Rectal smooth muscle tissue (tissue), 1 donor: ENCODE measurements at regions not wholly inside any gene's neighbourhood (a gene's known extent, or its start where the extent isn't known, plus 50 kb on each side); places are given as distances from the start of the nearest gene placed in this dataset.

Source experiments
- H3K27ac ChIP-seq: one replicate; pipeline ENCODE4 v1.7.0; 2013; ENCODE audit warnings: low read depth, low read length, inconsistent platforms
- H3K27me3 ChIP-seq: one replicate; pipeline ENCODE4 v1.7.0; 2013; ENCODE audit warnings: low read length; ENCODE audit not compliant: control insufficient read depth, insufficient read depth
- H3K36me3 ChIP-seq: one replicate; pipeline ENCODE4 v1.7.0; 2013; ENCODE audit warnings: low read length; ENCODE audit not compliant: control insufficient read depth, insufficient read depth
- H3K4me1 ChIP-seq: one replicate; pipeline ENCODE4 v1.7.0; 2013; ENCODE audit warnings: low read length; ENCODE audit not compliant: control insufficient read depth, insufficient read depth
- H3K4me3 ChIP-seq: one replicate; pipeline ENCODE4 v1.7.0; 2013; ENCODE audit warnings: low read length
- H3K9ac ChIP-seq: one replicate; pipeline ENCODE4 v1.7.0; 2013; ENCODE audit warnings: low read length

DNA sequence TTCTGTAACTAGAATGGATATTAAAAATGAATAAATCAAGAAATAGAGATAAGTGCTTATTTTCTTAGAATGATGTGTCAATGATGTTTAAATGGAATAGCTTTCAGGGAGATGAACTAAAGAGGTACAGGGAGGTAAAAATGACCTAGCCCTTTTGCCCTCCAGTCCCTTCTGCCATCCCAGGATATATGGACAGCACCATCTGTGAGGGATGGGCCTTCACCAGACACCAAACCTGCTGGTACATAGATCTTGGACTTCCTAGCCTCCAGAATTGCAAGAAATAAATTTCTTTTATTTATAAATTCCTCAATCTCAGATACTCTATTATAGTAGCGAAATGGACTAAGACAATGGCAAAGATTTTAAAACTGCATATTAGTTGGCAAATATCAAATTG, 352.0 kb upstream of the THBS1 start:
- no peak overlapping the region for H3K27ac ChIP-seq
- no peaks in the 10 kb centered on the region for H3K27me3 ChIP-seq
- no peak overlapping the region for H3K4me3 ChIP-seq
- peaks cover 11% of the 10 kb centered on the region for H3K4me1 ChIP-seq
- no peak overlapping the region for H3K9ac ChIP-seq
- H3K36me3 ChIP-seq = no peaks in the 10 kb centered on the region

DNA sequence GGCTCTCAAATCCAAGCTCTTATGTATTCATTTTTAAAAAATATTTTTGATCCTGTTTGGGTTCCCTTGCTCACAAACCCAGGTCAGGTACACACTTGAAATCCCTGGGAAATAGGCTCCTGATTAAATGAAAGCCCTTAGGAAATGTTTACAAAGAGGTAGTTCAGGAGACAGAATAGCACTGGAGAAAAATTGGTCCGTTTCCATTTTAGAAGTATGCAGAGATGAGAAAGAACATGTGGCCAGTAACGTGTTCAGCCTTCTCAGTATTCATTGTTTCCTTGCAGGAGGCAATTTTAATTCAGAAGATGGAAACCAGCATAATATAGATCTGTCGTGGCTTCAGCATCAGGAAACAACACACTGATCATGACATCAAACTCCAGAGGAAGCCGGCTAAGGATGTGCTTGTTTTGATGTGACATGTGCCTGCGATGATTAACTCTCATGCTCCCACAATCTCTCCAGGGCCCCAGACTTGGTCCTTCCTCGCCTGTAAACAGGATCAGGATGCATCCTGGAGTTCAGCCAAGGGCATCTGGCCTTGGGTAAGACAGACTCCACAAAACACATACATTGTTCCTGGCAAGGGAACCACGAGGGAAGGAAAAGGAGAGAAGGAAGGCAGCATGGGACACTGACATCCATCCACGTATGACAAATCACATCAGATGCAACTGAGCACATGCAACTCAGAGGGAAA, 350.5 kb upstream of the THBS1 start:
- H3K36me3 ChIP-seq = no peaks in the 10 kb centered on the region
- H3K27ac ChIP-seq = no peak overlapping the region
- peaks cover 11% of the 10 kb centered on the region for H3K4me1 ChIP-seq
- no peak overlapping the region for H3K4me3 ChIP-seq
- H3K27me3 ChIP-seq = no peaks in the 10 kb centered on the region
- no peak overlapping the region for H3K9ac ChIP-seq

DNA sequence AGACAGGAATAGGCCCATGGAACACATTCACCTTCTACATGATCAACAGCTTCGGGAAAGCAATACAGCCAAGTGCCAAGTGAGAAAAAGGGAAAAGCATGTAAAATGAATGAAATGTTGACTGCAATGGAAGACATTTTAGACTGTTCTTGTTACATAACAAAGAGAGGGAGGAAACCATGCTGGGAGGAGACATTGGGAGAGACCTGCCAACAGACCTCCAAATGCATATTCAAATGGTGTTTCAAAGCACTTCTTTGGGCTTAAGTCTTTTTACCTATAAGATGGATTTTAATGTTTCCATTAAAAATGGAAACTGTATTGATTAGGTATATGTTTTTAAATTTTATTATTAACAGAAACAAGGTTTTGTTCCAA, 350.0 kb upstream of the THBS1 start:
- no peak overlapping the region for H3K9ac ChIP-seq
- no peak overlapping the region for H3K27ac ChIP-seq
- H3K36me3 ChIP-seq = no peaks in the 10 kb centered on the region
- H3K4me3 ChIP-seq = no peak overlapping the region
- no peaks in the 10 kb centered on the region for H3K27me3 ChIP-seq
- H3K4me1 ChIP-seq = peaks cover 11% of the 10 kb centered on the region

DNA sequence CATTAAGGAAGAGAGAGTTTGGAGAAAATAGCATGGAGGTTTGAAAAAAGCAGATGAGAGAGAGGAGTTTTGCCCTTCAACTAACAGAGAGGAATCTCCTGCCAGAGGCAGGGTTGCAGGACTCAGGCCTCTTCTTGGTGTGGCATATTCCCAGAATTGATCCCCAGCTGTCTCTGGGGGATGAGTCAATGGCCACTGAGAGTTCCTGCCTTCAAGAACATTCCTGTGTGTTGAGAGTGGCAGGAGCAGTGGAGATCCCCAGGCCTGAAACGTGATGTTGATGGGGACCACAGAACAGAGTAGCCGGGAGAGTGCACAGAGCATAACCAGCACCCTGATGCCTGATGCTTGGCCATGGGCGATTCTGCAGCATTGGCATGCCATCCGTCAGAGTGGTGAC, 348.4 kb upstream of the THBS1 start:
- H3K9ac ChIP-seq = no peak overlapping the region
- H3K27ac ChIP-seq = no peak overlapping the region
- H3K4me1 ChIP-seq = peaks cover 11% of the 10 kb centered on the region
- H3K4me3 ChIP-seq = no peak overlapping the region
- no peaks in the 10 kb centered on the region for H3K36me3 ChIP-seq
- H3K27me3 ChIP-seq = no peaks in the 10 kb centered on the region

DNA sequence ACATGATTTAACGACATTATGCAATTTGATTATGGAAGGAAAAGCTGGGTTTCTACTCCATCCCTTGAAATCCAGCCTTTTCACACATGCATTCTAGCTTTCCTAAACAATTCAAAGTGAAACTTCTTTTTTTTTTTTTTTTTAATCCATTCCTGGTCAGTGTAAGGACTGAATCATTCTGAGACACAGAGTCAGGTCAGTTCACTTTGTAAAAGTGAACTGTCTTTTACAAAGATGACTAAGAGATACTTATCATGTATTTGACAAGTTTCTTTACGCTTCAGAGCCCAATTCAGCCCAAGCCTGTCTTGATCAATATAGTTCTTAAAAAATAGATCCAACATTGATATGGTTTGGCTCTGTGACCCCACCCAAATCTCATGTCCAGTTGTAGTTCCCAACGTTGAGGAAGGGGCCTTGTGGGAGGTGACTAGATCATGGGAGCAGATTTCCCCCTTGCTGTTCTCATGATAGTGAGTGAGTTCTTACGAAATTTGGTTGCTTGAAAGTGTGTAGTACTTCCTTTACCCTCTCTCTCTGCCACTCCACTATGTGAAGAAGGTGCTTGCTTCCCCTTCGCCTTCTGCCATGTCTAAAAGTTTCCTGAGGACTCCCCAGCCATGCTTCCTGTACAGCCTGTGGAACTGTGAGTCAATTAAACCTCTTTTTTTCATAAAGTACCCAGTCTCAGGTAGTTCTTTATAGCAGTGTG, 345.6 kb upstream of the THBS1 start:
- H3K36me3 ChIP-seq = no peaks in the 10 kb centered on the region
- peaks cover 7% of the 10 kb centered on the region for H3K4me1 ChIP-seq
- H3K27me3 ChIP-seq = no peaks in the 10 kb centered on the region
- no peak overlapping the region for H3K4me3 ChIP-seq
- H3K9ac ChIP-seq = no peak overlapping the region
- no peak overlapping the region for H3K27ac ChIP-seq

DNA sequence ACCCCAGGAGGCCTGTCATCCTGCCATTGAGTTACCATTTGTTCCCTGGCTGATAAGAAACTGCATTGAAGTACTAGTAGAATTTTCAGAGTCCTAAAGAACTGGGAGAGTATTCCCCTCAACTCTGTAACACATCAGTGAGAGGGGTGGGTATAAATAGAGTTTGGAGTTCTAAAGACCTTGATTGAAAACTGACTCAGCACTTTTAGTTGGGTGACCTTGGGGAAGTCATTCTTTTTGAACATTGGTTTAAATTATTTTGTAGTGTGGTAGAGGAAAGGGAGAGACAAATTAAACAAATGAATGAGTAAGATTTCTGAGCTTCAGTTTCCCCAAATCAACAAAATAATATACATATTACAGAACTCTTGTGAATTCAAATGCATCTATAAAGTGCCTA, 344.5 kb upstream of the THBS1 start:
- Histone ChIP-seq H3K27ac (no peak overlapping the region), H3K36me3 (no peaks in the 10 kb centered on the region), H3K4me1 (no peaks in the 10 kb centered on the region), H3K27me3 (no peaks in the 10 kb centered on the region), H3K4me3 (no peak overlapping the region), H3K9ac (no peak overlapping the region)

DNA sequence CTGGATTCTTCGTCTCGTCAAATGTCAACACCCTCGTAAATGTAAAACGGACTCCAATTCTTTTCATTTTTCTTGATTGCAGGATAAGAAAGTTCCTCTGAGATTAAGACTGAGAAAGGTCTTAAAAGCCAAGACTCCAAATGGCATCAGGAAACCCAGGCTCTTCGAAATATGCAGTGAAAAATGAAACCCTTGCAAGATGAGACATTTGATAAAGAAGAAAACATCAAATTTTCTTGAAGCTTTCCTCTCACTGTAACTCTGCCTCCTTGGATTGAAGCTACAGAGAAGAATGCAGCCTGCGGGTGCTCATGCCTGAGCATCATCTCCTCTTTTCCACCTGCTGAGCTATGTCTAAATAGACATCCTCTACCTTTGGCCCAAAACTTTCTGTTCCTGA, 342.4 kb upstream of the THBS1 start:
- Histone ChIP-seq H3K36me3 (no peaks in the 10 kb centered on the region), H3K27me3 (no peaks in the 10 kb centered on the region), H3K9ac (no peak overlapping the region), H3K4me3 (no peak overlapping the region), H3K27ac (no peak overlapping the region), H3K4me1 (no peaks in the 10 kb centered on the region)

DNA sequence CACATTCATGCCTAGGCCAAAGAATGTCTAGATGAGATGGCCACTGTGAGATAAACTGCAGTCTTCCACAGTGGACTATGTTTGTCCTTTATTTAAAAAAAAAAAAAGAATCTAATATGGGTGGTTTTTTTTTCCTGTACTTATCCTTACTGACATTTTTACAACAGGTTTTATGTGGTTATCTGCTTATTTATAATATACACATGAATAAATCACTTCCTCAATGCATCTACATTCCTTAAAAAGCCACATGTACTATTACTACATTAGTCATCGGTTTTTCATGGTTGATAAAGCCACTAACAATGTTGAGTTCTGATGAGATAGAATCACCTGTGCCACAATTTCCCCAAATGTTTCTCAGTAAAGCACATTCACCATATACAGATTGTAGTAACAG, 341.3 kb upstream of the THBS1 start:
- no peak overlapping the region for H3K9ac ChIP-seq
- no peaks in the 10 kb centered on the region for H3K36me3 ChIP-seq
- no peak overlapping the region for H3K4me3 ChIP-seq
- H3K27me3 ChIP-seq = no peaks in the 10 kb centered on the region
- no peak overlapping the region for H3K27ac ChIP-seq
- H3K4me1 ChIP-seq = no peaks in the 10 kb centered on the region

DNA sequence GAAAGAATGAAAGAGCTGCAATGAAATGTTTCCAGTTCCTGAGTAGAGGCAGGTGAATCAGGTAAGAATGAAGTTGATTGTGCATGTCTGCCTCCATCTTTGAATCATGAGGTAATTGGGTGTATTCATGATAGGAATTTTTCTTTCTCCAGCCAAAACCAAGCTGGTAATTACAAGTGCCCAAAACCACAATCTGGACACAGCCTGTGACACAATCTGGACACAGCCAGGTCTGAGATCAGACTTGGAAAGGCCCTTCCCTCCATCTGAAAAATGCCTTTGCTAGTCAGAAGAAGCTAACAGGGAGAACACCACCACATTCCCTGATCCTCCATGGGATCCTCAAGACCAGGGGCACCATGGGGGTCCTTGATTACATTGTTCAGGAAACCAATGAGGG, 338.5 kb upstream of the THBS1 start:
- no peaks in the 10 kb centered on the region for H3K36me3 ChIP-seq
- H3K4me3 ChIP-seq = no peak overlapping the region
- H3K9ac ChIP-seq = no peak overlapping the region
- H3K27me3 ChIP-seq = no peaks in the 10 kb centered on the region
- no peak overlapping the region for H3K27ac ChIP-seq
- no peaks in the 10 kb centered on the region for H3K4me1 ChIP-seq

DNA sequence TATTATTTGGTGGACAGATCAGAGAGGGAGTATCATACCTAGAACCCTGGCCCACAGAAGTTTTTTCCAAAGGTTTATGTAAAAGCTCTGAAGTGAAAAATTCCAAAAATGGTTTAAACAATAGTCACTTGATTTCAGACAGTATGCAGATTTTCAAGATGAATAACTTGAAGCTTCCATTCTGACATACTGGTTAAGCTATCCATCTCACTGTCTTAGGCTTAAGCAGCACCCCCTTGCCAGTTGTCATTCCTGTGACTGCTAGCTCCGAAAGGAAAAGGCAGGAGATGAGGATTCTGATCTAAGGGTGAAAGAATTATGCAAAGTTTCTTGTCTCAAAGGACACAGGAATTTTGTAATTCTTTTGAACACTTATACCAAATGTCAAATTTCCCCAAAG, 337.5 kb upstream of the THBS1 start:
- no peaks in the 10 kb centered on the region for H3K4me1 ChIP-seq
- H3K36me3 ChIP-seq = no peaks in the 10 kb centered on the region
- H3K4me3 ChIP-seq = no peak overlapping the region

DNA sequence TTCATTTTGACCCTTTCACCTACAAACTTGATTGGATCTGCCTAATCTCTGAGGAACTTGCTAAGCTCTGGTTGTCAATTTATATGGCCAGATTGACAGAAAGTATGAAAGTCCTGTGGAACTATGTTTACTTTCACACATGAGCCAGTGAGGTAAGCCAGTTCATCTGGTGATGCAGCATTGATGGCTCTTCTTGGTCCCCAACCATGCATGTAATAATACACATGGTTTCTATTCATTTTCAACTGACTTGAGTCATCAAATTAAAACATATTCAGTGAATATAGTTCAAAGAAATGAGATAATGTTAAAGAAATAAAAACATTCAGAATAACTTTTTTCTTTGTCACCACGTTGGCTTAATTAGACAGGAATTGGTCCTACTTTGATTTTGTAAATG, 336.1 kb upstream of the THBS1 start:
- Histone ChIP-seq H3K4me1 (no peaks in the 10 kb centered on the region), H3K4me3 (no peak overlapping the region), H3K36me3 (no peaks in the 10 kb centered on the region), H3K9ac (no peak overlapping the region), H3K27ac (no peak overlapping the region), H3K27me3 (no peaks in the 10 kb centered on the region)

More for the DNA sequence above, 337.5 kb upstream of the THBS1 start:
- no peak overlapping the region for H3K9ac ChIP-seq
- H3K27ac ChIP-seq = no peak overlapping the region
- H3K27me3 ChIP-seq = no peaks in the 10 kb centered on the region

DNA sequence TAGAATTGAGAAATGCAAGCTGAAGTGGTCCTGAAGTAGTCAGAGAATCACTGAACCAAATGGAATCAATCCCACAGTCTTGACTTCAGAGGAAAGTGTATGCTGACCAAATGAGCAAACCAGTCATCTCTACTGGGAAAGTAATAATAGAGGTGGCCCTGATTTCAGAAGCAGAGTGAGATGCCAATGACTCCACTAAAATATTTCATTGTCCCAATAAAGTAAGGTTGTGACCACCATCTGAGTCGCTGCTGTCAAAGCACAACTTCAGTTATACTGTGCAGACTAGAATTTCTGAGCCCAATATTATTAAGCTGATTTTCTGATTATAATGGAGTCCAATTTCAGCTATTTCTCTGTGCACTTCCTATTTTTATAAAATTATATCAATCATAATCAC, 334.4 kb upstream of the THBS1 start:
- H3K9ac ChIP-seq = no peak overlapping the region
- no peaks in the 10 kb centered on the region for H3K36me3 ChIP-seq
- H3K27ac ChIP-seq = no peak overlapping the region
- H3K4me3 ChIP-seq = no peak overlapping the region
- no peaks in the 10 kb centered on the region for H3K27me3 ChIP-seq
- no peaks in the 10 kb centered on the region for H3K4me1 ChIP-seq

DNA sequence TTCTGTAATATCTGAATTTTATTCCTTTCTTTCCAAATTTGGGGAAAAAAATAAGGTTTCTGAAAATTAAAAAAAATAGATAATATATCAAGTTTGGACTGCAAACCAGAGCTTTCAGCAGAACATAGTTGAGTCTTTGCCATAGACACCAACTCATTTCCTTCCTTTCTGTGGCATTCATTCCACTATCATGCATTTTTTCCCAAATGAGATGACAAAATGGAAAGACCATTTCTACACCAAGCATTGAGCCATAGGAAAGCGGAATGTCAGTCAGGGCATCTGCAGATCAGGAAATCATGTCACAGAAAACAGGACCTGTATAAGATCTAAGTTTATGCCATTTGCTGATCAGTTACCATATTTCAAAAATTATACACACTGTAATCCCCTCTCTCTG, 333.3 kb upstream of the THBS1 start:
- H3K9ac ChIP-seq = no peak overlapping the region

More for the DNA sequence above, 333.3 kb upstream of the THBS1 start:
- Histone ChIP-seq H3K27me3 (no peaks in the 10 kb centered on the region), H3K4me3 (no peak overlapping the region), H3K27ac (no peak overlapping the region), H3K4me1 (no peaks in the 10 kb centered on the region), H3K36me3 (no peaks in the 10 kb centered on the region)
